ENCODE measurements at regions not wholly inside any gene's neighbourhood (a gene's known extent, or its start where the extent isn't known, plus 50 kb on each side); places are given as distances from the start of the nearest gene placed in this dataset.
A peak's percentile ranks its signal among the peaks of the same experiment; 100 is the strongest.

DNA sequence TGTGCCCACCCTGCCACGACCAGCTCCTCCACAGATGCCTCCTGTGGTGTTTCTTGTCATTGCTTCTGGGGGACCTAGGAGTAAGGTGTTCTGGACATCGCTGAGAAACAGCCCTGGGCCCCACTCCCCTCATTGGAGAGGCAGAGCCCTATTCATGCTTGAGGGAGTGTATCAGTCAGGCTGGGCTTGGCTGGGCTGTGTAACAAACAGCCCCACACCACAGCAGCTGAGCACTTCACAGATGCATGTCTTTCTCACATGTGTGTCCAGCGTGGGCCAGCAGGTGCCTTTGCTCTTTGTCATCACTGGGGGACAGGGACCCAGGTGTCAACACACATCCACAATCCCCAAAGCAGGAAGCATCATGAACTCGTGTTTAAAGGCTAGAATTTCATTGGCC, 65.1 kb upstream of the FBRSL1 start:
- no peak for DNase-seq (ENCODE audit: low read depth)

DNA sequence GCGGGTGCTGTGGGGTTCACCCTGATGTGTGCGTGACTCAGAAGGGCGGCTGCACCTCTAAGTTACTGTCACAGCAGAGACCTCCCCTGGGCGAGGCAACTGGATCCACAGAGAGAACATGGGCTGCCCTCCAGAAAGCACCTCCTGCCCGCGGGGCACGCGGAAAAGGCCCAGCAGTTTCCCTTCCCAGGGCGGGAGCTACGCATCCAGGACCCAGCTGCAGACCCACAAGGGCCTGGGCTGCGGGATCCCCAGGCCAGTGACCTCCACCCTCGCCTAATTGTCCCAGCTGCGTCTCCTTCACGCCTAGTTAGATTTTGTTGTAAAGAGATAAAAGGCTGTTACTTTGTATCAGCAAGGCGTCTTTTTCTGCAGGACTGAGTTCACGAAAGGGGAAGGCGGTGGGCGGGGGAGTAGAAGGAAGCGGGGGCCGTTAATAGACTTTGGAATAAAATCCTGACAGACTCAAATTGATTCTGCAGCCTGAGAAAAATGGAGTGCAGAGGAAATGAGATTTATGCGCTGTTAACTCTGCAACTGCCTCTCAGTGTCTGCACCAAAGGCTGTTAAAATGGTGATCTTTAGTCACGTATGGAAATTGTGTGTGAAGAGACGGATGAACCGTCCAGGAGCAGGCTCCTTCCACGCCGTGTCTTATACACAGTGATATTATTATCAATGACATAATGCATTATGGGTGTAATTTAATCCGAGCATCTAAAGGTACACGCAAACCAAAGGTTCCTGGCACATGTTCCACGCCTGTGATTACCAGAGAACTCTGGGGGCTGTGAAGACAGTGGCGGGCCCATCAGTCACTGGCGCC, 65.9 kb upstream of the FBRSL1 start:
- DNase-seq (ENCODE audit: low read depth) = no peak

DNA sequence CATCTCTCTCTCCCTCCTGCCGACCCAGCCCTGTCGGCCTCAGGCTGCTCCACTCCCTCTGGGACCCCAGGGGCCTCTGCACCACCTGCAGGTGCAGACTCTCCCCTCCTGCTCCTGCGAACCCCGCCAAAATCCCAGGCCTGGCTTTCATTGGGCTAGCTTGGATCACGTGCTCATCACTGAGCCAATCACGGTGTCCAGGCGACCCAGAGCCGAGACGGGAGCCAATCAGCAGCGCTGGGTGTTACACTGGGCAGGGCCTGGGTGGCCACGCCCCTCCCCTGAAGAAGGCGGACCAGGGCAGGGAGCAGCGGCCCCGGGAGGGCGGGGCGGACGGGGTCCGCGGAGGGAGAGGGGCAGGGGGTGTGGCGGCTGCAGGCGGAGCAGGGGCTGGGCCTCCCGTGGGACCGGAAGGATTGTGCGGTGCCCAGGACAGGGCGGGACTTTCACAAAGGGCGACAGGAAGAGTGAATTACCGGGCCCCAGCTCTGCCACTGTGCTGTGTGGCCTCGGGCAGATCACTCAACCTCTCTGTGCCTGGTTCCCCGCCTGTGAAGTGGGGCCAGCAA, 66.6 kb upstream of the FBRSL1 start:
- no peak for DNase-seq (ENCODE audit: low read depth)

DNA sequence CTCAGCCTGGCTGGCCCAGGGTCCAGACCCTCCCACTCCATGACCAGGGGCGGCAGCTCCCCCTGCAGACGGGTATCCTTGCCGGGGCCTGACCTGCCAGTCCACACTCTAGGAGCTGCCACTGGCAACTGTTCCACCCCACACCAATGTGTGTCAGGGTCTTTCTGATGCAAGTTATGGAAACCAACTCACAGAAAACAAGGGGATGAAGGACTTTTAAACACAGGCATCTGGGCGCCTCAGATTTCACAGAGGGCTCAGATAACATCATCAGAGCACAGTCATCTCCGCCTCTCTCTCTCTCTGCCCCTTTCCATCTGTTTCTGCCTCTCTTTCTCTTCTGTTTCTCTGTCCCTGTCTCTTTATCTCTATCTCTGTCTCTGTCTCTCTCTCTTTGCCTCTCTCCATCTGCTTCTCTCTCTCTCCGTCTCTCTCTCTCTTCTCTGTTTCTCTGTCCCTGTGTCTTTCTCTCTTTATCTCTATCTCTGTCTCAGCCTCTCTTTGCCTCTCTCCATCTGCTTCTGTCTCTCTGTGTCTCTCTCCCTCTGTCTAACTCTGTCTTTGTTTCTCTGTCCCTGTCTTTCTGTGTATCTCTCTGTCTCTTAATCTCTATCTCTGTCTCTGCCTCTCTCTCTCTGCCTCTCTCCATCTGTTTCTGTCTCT, 67.4 kb upstream of the FBRSL1 start:
- DNase-seq (ENCODE audit: low read depth) = no peak

DNA sequence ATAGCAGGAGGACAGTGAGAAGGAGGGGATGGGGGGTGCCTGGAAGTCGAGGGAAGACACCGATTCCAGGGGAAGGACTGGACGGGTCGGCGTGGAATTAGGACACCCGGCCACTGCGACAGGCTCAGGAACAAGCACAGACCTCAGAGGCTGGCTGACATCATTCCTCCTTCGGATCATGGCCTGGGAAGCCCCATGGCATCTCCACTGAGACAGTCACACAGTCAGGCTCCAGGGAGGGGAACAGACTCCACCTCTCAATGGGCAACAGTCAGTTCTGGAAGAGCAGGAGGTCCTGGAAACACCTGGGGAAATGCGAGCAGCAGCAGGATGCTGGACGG, 67.9 kb upstream of the FBRSL1 start:
- no peak for DNase-seq (ENCODE audit: low read depth)

DNA sequence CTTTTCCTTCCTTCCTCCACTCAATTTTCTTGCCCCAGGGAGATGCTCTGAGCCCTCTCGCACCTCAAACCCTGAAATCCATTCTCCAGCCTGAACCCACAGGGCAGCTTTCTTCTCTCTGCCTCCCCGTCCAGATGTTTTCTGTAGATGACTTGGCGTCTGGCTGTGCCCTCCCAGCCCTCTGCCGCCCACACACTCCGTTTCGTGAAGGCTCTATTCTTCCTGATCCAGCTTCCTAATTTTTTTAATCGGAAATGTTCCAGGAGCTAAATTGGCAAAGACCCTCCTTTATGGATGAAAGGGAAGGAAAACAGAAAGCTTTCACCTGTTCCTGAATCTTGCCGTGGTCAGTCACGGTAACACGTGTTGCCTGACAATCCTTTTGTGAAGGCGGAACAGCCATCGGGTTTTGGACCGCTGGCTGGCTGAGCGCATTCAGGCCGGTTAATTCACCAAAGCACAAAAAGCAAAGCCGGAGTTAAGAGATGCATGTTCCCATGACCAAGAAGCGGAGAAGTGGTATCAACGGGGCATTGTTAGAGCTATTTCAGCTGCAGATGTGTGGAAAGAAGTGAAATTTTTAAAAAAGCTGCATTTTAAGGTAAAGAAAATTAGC, 70.2 kb upstream of the FBRSL1 start:
- no peak for DNase-seq (ENCODE audit: low read depth)

DNA sequence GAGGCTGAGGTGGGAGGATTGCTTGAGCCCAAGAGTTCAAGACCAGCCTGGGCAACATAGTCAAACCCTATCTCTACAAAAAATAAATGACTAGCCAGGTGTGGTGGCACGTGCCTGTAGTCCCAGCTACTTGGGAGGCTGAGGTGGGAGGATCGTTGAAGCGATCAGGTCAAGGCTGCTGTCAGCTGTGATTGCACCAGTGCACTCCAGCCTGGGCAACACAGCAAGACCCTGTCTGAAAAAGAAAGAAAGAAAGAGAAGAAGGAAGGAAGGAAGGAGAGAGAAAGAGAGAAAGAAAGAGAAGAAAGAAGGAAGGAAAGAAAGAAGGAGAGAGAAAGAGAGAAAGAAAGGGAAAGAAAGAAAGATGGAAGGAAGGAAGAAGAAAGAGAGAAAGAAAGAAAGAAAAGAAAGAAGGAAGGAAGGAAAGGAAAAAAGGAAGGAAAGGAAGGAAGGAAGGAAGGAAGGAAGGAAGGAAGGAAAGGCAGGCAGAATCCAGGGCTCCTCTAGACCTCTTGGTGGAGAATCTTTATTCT, 71.5 kb upstream of the FBRSL1 start:
- DNase-seq (ENCODE audit: low read depth) = no peak

DNA sequence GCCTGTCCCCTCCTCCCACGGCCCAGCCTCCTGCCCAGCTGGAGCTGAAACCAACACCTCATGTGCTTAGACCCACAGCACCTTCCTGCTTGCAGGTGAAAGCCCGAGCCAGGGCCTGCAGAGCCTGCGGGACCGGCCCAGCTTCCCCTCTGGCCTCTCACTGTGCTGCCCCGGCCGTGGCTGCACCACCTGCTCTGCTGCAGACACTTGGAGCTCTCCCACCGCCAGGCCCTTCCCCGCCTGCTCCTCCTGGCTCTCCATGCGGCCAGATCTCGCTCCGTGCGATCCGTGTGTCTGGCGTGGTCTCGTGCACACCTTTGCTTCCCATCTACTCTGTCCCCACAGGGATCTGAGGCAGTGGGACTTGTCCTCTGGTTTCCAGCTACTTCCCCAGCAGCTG, 72.2 kb upstream of the FBRSL1 start:
- no peak for DNase-seq (ENCODE audit: low read depth)

DNA sequence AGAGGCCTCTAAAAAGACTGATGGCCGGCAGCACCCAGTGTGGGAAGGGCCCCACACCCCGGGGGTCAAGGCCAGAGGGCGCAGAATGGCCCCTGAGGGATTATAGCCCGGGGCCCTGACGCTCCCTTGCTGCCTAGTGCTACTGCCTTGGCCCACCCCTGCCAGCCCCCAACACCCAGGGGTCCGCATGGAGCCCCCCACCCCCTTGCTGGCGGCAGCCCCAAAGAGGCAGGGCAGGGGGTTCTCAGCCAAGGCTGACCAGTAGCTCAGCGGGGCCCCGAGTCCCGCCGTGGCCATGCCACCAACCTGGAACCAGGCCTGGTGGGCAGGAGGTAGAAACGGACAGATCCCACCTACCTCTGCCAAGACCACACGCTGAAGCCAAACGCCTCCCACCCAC, 73.1 kb upstream of the FBRSL1 start:
- no peak for DNase-seq (ENCODE audit: low read depth)

DNA sequence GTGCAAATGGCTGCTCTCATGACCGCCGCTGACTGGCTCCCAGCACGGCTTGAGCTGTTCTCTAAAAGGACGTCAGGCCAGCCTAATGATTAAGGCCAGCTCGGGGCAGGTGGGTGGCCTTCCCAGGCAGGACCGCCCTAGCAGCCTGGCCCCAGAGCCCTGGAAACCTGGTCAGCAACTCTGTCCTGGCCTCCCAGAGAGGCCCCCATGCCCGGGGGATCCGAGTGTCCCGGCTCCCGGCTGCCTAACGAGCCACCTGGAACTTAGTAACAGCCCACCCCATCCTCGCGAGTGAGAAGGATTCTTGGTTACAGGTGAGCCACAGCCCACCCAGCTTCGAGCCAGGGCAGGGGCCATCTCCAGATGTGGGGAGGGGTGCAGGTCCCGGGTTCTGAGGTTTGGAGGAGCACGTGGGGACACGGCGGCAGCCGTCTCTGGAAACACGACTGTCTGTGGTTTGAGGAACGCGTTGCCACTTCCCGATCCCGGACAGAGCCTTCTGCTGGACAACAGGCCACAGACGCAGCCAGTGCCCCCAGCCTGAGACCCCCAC, 73.8 kb upstream of the FBRSL1 start:
- no peak for DNase-seq (ENCODE audit: low read depth)

DNA sequence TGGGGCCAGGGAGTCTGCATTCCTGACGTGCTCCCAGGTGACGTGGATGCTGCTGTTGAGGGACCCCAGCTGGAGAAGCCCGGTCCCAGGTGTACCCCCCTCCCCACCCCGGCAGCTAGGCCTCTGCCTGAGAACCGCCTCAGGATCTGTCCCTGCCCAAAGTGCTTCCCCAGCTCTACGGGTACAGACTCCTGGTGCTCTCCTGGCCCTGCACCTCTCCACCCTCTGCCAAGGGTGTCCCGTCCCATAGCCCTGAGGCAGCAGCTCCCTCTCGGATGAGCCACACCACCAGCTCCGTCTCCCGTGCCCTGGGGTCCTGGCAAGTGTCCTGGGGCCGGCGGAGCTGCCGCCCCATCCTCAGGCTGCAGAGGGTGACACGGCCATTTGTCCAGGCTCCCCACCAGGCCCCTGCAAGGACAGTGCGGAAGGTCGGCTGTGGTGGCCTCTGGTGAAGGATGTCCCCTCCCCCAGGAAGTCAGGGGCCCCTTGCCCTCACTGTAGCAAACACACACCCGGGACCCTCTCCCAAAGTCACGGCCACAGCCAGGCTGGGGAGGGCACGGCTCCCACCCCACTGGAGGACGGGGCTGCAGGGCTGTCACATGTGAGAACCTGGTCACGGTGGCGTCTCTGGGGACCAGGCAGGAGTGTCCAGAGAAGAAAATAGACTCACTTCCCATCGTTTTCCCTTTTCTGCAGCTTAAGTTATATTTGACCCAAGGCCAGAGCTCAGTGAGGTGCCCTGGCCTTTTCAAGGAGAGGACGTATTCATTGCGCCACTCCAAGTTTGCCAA, 74.4 kb upstream of the FBRSL1 start:
- no peak for DNase-seq (ENCODE audit: low read depth)

DNA sequence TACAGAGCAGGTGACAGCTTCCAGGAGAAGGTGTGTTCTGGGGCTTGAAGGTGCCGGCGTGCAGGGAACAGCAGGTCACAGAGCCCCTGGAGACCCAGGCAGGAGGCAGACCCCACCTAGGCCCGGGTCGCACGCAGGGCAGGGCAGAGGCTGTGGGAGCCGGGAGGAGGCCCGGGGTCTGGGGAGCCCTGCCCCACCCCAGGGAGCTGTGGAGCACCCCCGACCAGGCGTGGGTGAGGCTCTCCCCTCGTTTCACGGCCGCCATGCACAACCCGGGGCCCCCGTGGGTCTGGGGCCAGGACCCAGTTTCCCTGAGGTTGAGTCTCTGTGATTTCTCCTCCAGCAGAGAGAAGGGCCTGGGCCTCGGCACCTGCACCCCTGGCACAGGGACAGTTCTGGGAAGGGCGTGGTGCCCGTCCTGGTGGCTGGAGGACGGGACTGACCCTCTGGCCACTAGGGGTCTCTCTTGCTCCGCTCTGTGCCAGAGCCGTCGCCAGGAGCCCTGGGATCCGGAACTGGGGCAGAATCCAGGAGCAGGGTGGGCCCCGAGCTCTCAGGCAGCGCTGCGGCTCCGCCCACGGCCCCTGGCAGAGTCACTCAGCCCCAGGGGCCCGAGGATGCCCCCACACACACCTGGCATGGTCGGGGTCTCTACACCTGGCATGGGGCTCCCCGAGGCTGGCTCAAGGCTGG, 75.2 kb upstream of the FBRSL1 start:
- DNase-seq (ENCODE audit: low read depth) = peak; percentile 69

DNA sequence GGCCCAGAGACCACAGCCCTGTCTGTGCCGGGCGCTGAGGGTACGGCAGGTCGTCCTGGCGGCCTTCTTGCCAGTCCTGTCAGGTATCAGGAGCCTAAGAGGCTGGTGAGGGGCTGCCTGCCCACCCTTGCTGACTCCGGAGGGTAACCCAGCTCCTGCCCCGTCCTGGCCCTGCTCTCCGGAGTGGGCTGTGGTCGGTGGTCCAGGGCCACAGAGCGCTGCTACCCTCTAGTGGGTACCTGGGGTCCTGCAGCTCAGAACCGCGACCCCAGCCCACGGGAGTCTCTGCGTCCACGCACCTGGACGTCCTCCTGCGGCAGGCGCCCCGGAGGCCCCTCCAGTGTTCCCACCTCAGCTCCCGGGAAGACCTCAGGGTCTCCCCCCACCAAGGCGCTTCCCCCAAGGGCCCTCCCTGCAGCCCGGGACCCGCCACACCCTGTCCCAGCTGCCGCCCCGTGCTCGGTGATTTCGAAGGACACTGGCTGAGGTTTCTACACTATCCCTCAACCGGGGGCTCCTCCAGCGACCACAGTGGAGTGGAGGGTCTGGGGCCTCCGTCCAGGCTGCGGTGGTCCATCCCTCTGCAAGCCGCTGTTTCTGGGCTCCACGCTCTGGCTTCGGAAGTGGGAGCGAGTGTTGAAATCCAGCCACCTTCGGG, 75.9 kb upstream of the FBRSL1 start:
- no peak for DNase-seq (ENCODE audit: low read depth)

DNA sequence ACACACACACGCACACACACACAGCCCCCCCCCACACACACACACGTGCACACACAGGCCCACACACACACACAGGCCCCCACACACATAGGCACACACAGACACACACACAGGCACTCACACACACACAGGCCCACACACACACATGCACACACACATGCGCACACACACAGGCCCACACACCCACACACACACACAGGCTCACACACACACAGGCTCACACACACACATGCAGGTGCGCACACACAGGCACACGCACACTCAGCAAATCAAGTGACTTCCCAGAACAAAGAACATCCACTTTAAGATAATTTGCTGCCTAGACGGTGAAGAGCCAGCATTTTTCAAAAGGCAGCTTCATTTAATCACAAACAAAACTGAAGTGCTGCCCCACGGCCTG, 78.5 kb upstream of the FBRSL1 start:
- no peak for DNase-seq (ENCODE audit: low read depth)

DNA sequence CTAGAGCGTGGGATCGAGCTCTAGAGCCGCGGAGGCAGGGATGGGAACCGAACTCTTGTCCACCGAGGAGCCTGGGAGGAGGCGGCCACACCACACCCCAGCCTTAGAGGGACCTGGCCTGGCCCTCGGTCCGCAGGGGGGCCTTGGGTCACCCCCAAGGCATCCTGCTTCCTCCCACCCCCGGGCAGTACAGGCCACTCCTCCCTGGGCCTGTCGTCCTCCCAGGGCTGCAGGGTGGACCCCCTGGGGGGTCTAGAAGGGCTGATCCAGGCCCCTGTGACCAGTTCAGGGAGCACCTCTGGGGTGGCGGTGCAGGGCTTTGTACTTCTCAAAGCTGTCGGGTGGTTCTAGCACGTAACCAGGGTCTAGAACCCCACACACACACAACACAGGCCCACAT, 79.1 kb upstream of the FBRSL1 start:
- no peak for DNase-seq (ENCODE audit: low read depth)

DNA sequence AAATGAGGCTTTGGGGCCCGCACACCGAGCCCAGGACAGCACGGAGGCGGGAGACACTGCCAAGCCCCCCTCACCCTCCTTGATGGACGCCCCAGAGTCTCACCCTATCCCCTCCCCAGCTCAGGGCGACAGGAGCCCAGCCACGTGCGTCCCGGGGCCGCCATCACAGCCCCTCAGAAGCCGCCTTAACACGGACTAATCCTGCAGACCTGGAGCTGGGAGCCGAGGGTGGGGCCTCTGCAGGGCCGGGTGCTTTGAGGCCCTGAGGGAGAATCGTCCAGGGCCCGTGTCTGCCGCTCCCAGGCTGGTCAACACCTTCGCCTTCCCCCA, 79.7 kb upstream of the FBRSL1 start:
- DNase-seq (ENCODE audit: low read depth) = no peak

DNA sequence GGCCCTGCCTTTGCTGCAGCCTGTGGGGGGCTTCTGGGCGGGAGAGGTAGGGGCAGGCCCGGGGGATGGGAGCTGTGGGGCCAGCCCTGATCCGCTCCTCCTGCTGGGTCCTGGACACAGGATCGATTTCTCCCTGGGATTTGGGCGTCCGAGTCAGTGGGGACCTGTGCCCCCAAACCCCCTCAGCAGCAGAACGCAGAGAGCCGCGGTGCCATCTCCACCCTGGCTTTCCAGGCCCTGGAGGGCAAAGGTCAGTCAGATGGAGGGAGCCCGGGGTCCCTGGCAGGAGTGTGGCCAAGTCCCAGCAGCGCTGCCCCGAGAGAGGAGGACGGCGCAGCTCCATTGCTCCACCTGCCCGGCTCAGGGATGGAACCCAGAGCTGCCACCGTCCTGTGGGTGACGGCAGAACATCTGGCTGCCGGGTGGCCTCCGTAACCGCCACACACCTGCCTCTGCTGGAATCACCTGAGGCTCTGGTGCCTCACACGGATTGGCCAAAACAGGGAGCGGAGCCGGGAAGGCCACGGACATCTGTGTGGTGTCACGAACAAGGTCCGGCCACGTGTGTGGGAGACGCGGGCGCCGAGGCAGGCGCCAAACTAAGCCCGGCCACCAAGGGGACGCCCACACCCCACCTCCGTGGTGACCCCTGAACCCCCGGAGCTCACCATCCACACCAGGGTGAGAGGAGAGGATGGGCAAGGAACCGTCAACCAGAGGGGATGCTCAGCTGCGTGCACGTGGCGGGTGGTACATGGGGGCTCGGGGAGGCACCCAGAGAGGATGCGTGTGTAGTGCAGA, 80.3 kb upstream of the FBRSL1 start:
- DNase-seq (ENCODE audit: low read depth) = no peak

DNA sequence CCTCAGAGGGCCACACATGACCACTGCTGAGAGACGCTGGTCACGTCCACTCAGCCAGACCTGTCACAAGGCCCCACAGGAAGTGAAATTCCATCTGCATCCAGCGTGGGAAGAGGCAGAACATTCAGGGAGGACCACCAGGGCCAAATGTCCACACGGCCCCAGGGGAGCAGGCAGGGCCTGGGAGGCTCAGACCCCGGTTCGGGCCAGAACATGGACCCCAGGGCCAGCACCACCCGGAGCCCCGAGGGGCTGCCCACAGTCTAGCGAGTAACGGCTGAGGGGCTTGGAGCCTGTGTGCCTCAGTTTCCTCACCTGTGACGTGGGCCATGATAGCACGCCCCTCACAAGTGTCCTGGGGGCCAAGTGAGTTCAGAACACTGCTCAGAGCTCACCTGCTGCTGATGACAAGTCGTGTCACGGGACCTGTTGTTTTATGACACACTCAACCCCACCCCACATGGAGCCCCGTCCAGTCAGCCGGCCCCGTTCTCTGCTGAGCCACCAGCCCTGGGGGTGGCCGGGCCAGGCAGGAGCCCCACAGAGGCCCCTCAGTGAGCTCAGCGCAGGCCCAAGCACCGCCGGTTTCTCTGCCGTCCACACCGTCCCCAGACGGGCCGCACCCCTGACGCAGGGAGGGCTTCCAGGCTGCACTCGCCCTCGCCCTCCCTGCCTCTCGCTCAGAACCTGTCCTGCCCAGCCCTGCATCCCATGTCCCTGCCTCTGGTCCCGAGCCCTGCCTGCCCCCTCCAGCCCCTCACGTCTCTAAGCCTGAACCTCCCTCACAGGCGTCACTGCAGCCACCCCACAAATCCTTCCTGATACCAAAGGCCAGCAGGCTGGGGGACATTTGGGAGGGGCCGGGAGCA, 79.5 kb upstream of the GALNT9 start:
- DNase-seq (ENCODE audit: low read depth) = no peak

DNA sequence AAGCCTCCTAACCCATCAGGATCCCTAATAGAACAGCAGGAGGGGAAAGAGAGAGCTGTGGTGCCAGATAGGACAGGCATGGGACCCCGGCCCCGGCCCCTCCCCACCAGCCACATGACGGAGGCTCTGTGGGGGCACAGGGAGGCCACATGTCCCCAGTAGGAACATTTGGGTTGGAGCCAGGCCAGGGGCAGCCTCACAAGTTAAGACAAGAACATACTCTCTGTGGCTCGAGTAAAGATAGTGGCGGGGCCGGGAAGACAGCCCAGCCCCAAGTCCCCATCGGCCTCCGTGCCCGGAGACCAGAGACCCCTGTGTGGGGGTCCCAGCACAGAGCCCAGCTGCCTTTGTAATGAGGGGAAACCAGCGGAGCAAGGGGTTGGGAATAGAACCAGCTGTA, 78.6 kb upstream of the GALNT9 start:
- no peak for DNase-seq (ENCODE audit: low read depth)
